GM19372 (cell line): ENCODE measurements at regions not wholly inside any gene's neighbourhood (a gene's known extent, or its start where the extent isn't known, plus 50 kb on each side); places are given as distances from the start of the nearest gene placed in this dataset.
"Not testable (repeated sequence)": the region's sequence is repeated elsewhere in the genome, so short reads cannot be mapped to it uniquely, and the experiment has no call there.

Experiments
- ATAC-seq: cut with Tn5 transposase; IDR thresholded peaks from one replicate; pipeline ENCODE4 v1.9.1; 2021; ENCODE audit warnings: mild to moderate bottlenecking, low read depth, moderate library complexity; ENCODE audit not compliant: unreplicated experiment

DNA sequence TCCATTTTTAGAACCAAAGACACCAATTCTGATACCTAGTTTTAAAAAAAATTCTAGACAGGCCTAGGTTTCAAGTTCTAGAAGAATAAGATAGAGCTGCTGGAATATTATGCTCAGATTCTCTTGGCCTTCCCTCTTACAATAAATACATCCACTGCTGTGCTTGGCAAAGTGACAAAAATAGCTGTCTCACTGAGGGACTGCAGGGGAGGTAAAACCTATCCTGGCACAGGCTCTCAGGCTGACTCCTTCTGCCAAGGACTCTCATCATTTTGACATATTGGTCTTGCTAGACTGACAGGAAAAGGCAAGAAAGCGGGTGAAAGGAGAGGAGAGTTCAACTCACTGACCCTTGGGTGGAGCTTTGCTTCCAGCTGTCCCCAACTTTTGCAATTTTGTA lies 197.0 kb upstream of the LHX8 start:
- ATAC-seq: no peak

DNA sequence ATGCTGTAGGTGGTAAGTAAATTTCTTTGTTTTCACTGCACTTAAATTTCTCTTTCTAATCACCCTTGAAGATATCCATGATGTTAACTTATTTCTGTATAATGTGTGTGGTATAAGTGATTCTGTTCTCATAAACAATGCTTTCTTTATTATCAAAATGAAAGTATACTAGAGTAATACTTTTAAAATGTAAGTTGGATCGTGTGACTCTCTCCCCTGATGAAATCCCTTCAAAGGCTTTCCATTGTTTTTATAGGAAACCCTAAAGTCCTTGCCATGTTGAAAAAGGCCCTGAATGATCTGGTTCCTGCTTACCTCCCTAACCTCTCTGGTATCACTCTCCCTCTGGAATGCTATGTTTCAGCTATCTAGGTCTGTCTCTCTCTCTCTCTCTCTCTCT lies 191.1 kb upstream of the LHX8 start:
- no peak for ATAC-seq

DNA sequence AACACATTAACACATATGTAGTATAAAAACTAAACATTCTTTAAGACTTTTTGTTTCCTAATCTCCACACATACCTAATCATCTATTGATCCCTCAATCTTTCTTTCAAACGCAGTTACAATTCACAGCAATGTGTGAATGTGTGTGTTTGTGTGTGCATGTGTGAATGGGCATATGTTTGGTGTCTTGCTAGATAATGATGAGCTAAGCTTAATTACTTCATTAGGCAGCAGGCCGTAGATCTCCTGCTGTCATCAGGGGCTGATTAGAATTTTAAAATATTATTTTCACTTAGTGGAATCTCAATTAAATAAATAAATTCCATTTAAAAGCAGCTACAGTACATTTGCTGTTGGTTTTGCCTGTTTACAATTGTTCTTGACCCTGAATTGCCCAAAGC lies 187.8 kb upstream of the LHX8 start:
- ATAC-seq: no peak

DNA sequence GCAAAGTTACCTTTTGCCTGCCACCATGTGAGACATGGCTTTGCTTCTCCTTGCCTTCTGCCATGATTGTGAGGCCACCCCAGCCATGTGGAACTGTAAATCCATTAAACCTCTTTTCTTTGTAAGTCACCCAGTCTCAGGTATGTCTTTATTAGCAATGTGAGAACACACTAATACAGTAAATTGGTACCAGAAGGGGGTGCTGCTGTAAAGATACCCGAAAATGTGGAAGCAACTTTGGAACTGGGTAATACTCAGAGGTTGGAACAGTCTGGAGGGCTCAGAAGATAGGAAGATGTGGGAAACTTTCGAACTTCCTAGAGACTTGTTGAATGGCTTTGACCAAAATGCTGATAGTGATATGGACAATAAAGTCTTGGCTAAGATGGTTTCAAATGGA lies 184.8 kb upstream of the LHX8 start:
- not testable (repeated sequence) for ATAC-seq

DNA sequence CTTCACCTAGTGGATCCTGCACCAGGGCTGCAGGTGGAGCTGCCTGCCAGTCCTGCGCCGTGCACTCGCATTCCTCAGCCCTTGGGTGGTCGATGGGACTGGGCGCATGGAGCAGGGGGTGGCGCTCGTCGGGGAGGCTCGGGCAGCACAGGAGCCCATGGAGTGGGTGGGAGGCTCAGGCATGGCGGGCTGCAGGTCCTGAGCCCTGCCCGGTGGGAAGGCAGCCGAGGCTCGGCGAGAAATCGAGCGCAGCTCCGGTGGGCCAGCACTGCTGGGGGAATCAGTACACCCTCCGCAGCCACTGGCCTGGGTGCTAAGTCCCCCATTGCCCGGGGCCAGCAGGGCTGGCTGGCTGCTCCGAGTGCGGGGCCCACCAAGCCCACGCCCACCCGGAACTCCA lies 182.2 kb upstream of the LHX8 start:
- ATAC-seq: not testable (repeated sequence)

DNA sequence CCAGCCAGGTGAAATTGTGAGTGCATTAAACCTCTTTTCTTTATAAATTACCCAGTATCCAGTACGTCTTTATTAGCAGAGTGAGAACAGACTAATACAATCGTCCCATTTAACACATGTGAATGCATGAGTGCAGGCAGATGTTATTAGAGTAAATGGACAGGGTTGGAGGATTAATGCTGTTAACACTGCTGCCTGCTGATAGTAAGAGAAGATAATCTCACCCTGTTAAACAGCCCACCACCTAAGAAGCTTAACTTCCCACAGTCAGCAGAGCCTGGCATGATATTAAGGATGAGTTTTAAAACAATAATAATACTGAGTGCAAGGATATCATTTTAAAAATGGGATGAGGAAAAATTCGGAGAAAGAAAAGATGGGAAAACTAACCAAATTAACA lies 181.4 kb upstream of the LHX8 start:
- ATAC-seq: no peak

DNA sequence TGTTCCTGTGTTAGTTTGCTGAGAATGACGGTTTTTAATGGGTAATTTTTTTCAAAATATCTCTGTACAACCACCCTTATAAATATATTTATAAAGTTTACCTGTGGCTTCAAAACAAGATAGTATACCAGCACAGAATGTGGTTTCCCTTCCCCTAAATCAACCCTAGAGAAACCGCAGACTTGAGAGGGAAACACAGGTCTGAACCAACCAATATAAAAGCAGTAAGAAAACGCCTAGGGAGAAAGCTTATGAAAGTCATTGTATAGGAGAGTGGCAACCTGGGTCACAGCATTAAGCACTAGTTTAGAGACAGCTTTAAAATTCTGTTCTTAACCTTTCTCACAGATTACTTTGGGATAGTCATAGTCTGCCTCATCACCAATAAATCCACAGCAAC lies 180.6 kb upstream of the LHX8 start:
- no peak for ATAC-seq

DNA sequence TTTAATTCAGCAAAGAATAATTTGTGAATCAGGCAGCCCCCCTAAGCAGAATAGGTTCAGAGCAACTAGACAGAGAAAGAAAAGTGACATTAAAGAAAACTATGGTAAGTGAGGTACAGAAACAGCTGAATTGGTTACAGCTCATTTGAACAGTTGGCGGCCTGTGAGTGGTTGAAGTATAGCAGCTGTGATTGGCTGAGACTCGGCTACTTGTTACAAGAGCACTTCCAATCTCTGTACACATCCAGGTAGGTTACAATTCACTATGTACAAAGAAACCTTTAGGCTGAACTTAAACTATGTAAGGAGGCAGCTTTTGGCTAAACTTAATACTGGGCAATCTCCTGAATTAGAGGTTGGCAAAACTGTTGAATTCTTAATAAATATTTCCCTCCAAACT lies 171.1 kb upstream of the LHX8 start:
- ATAC-seq: no peak

DNA sequence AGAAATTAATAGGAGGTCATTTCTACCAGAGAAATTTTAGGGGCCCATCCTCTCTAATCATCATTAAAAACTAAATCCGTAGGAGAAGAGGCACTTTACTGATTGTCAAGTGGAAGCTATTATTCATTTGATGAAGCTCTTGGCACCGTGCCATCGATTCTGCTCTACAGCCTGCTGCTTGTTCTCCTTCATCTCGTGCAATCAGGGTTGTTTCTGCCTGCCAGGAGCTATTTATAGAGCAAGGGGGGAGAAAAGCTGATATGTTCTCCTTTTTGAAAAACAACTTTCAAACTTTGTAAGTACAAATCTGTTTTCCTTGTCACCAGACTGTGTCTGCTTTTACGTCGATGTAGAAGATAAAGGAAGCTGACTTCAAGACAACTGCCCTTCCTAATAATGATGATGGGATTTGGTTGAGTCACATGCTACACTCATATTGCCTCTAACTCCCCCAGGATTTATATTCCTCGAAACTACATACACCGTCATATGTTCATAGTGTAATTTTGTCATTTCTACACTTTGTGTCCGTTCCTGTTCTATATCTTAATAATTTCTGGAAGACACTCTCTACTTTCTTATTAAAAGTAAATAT lies 169.6 kb upstream of the LHX8 start:
- no peak for ATAC-seq

DNA sequence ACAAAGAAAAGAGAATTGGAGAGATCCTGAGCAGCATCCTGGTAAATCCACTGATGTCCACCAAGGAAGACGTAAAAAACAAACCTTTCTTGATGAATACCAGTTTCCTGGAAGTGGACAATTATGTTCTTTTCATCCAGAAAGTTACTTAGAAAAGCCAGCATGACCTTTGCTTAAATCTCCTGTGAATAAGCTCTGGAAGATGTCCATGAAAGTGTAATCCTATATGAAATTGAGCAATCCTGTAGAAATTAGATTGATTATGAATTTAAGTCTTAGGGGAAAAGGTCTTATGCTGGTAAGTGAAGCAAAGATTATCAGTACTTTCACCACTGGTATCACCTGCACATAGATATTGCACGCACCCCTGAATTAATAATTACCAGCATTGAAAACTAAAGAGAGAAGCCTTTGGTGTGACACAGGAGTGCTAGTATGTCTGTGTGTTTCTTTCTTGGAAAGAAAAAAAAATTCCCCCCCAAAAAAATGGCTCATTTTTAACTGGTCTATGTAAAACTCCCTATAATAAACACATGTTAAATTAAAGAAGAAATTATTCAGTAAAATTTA lies 164.5 kb upstream of the LHX8 start:
- no peak for ATAC-seq

DNA sequence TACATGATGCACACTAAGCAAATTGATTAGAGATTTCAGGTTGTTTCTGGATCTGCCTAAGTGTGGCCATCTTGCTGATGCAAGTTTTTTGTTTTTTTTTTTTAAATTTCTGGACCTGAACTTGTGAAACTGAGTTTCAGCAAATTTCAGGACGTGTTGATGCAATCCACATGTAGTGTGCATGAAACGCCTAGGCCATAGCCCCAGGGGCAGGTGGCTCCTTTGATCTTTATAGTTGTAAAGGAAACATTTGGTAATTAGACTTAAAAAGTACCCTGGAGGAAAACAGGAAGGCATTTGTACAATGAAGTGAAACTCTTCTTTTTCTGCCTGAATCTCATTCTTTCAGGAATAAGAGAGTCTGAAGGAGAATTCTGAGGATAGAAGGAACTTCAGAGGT lies 162.2 kb upstream of the LHX8 start:
- no peak for ATAC-seq

DNA sequence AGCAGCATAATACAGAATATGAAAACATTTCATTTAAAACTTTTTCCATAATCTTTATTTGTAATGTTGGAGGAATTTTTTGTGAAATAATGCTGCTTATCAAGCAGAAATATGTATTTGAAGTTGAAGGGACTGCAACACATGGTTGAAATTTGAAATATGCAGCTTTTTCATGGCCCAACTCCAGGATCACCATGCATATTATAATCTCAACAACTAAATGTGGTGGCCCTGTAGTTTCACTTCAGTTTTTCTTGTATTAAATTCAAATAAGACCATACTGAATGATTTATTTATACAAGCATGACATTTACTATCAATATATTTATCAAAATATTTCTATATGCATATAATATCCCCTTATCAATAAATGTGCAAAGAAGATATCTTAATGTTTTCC lies 157.7 kb upstream of the LHX8 start:
- ATAC-seq: no peak

DNA sequence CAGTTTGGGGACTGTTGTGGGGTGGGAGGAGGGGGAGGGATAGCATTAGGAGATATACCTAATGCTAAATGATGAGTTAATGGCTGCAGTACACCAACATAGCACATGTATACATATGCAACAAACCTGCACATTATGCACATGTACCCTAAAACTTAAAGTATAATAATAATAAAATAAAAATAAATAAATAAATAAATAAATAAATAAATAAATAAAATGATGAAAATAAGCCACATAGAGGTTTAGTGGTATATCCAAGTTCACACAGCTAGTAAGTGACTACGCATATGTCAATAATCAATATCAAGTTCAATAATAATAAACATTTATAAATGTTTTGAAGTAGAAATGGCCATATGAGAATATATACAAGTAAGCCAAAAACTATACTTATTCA lies 141.7 kb upstream of the LHX8 start:
- ATAC-seq: not testable (repeated sequence)

DNA sequence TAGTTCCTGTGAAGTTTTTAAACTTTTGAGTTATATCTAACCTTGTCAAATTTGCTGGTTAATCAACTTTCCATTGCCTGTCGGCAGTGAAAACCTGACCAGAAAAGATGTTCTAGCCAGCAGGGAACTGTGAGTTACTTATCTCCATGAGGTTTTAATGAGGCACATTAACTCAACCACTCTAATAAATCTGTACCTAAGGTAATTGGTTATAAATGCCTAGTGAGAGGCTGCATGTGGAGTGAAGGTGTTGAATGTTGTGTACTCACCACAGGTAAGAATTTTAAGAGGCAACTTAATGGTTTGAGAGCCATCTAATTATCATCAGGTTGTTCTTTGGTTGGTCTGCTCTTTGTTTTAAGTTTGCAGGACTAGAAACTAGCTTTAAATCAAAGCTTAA lies 138.4 kb upstream of the LHX8 start:
- ATAC-seq: no peak

DNA sequence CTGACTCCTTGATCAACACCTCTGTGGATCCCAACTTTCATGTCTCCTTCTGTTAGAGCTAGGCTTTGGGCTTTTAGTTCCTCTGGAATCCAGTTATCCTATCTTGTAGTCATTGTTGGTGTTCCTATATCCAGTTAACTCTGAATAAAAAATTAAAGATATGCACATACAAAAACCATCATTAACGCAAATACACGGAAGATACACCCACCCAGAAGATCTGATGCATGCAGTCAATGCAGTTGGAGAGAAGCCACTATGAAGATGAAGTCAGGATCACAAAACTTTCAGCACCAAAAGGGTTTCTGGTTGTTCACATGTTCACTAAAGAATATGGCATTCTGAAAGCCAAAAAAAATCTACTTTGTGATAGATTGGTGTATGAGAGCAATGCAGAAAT lies 123.6 kb upstream of the LHX8 start:
- ATAC-seq: no peak

DNA sequence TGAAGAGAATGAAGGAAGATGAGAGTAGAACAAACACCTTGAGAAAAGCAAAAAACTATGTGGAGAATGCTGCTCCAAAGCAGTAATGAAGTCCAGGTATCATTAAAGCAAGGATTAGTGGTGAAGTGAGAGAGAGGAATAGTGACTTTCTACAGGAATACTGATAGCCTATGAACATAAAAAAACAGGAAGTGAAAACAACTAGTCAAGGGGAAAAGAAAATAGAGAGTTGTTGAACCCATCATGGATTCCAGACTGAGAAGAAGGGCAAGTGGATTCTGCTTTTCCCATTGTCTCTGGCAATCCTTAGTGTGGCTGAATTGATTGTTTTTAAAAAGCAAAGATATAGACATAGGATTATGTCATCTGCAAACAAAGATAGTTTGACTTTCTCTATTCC lies 119.9 kb upstream of the LHX8 start:
- no peak for ATAC-seq

DNA sequence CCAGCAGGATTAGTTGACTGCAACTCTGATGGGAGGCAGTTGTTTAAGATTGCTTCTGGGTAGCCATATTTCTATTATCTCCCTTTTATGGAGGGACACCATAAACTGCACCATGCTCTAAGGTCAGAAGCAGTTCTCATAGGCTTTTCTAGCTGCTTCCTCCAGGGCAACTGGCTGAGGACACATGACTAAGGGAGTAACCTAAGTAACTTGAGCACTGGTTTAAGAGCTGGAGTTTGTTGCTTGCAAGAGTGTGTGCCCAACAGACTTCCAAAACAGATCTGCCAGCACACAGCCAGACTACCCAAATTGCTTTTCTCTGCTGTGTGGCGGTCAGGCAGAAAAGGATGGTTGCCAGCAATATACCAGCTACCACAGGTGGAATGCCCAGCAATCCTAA lies 111.2 kb upstream of the LHX8 start:
- ATAC-seq: no peak

DNA sequence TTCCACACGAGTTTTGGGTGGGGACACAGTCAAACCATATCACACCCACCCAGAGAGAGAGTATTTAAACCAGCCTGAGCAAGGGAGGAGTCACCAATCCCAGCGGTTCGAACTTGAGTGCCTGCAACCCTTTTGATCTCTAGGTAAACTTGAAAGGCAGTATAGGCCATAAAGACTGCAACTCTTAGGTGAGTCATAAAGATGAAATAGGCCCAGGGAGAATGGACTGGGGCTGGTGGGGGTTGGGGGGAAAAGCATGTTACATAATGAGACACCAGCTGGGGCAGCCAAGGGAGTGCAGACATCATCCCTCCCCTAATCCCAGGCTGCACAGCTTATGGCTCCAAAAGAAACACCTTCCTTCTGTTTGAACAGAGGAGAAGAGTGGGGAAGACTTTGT lies 99.8 kb upstream of the LHX8 start:
- no peak for ATAC-seq

DNA sequence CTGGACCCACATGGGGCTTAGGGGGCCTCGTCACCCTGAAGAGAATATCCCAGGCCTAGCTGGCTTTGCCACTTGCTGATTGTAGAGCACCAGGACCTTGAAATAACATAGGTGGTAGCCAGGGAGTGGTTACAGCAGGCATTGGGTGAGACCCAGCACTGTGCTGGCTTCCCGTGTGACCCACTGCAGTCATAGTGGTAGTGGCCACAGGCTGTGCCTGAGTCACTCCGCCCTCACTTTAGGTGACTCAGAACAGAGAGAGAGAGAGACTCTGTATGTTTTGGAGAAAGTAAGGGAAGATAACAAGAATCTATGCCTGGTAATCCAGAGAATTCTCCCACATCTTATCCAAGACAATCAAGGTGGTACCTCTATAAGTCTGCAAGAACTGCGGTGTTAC lies 98.7 kb upstream of the LHX8 start:
- ATAC-seq: no peak

DNA sequence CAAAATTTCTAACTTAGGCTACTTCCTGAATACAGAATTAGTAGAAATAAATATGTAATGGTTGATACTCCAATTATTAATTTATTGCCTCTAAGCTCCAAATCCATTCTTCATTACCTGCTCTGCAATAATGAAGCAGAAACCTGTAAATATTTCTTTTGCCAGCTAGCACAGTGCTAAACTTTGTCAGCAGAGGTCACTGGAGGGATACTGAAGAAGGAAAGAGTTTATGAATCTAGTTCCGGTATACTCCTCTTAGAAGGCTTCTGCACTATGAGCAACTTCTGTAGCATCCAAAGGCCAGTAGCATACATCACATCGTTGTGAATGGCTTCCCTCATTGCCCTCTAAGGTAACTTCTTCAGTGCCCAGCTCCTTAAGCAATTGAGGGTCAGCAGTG lies 81.0 kb upstream of the LHX8 start:
- ATAC-seq: no peak

DNA sequence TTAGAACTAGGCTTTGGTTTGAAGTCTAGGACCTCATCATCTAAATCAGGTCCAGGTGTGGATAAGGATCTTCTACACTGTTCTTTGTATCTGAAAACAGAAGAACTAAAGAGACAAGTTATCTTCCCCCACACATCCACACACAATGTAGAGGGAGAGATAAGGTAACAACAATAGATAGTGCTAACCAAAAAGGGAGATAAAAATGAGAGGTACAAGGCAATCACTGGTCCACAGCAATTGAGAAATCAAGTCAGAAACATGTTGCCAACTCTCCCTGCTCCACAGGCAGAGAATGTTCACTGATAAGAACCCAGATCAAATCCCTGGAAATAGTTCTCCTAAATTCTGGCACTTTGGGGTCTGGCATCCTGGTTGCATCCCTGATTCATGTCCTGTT lies 75.8 kb upstream of the LHX8 start:
- no peak for ATAC-seq

DNA sequence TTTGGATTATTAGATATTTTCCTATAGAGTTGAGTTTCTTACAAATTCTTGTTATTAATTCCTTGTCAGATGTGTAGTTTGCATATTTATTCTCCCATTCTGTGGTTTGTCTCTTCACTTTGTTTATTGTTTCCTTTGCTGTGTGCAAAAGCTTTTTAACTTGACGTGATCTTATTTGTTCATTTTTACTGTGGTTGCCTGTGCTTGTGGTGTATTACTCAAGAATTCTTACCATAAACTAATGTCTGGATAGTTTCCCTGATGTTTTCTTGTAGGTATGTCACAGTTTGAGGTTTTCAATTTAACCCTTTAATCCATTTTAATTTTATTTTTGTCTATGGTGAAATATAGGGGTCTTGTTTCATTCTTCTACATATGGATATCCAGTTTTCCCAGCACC lies 72.1 kb upstream of the LHX8 start:
- ATAC-seq: no peak

DNA sequence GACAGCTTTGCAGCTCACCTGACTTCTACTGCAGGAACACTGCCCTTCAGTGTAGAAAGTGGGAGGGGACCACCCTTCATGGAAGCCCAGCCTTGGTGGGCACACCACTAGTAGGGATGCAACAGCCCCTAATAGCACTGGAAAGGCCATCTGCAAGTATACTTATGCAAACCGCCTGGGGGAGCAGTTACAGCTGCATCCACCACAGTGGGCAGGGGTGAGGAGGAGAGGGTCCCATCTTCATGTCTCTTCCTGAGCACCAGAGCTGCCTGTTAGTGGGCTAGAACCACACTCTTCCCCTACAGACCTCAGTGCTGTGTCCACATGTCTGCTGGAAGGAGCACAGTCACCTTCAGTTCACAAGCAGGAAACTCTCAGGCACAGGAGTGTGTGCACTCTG lies 66.2 kb upstream of the LHX8 start:
- no peak for ATAC-seq
